Type B pancreatic cell (in vitro differentiated cells): ENCODE measurements at regions not wholly inside any gene's neighbourhood (a gene's known extent, or its start where the extent isn't known, plus 50 kb on each side); places are given as distances from the start of the nearest gene placed in this dataset.

Experiments
- DNase-seq: peaks from one replicate; pipeline ENCODE4 v3.0.0; 2021; ENCODE audit warnings: mixed read lengths; ENCODE audit not compliant: unreplicated experiment; ENCODE audit errors: extremely low spot score
- H3K27ac Mint-ChIP-seq: 2 replicates; pipeline ENCODE4 v1.8.0; 2021; ENCODE audit warnings: mild to moderate bottlenecking, mixed read lengths
- H3K27me3 Mint-ChIP-seq: 2 replicates; pipeline ENCODE4 v1.8.0; 2021; ENCODE audit warnings: mixed read lengths
- H3K36me3 Mint-ChIP-seq: 2 replicates; pipeline ENCODE4 v1.8.0; 2021; ENCODE audit warnings: mixed read lengths
- H3K4me1 Mint-ChIP-seq: one replicate; pipeline ENCODE4 v1.8.0; 2021; ENCODE audit warnings: mixed read lengths; ENCODE audit not compliant: unreplicated experiment
- H3K4me3 Mint-ChIP-seq: 2 replicates; pipeline ENCODE4 v1.8.0; 2021; ENCODE audit warnings: mild to moderate bottlenecking, mixed read lengths
- H3K9me3 Mint-ChIP-seq: 2 replicates; pipeline ENCODE4 v1.8.0; 2021; ENCODE audit warnings: mixed read lengths
- CTCF ChIP-seq: fragments of 200-600 bp; sonication (generic); conservative IDR thresholded peaks from 2 replicates; pipeline ENCODE4 v1.5.0; 2021; ENCODE audit warnings: antibody characterized with exemption, mild to moderate bottlenecking

- Mint-ChIP-seq H3K4me3 (no peak overlapping the region), H3K27ac (no peak overlapping the region), H3K27me3 (peaks cover 5% of the 10 kb centered on the region), H3K9me3 (no peaks in the 10 kb centered on the region), H3K4me1 (peaks cover 30% of the 10 kb centered on the region), H3K36me3 (no peaks in the 10 kb centered on the region)
- no peak for TF ChIP-seq CTCF
- no peak for DNase-seq
Measured at GRCh38 chr2:234629596-234629995, 132.7 kb upstream of the ARL4C start.

- H3K9me3 Mint-ChIP-seq: no peaks in the 10 kb centered on the region
- DNase-seq: no peak
Measured at GRCh38 chr2:234628953-234629352, 132.1 kb upstream of the ARL4C start.

GRCh38 chr2:234627308-234627707, 130.4 kb upstream of the ARL4C start:
- no peak for DNase-seq
- no peak overlapping the region for H3K27ac Mint-ChIP-seq
- no peaks in the 10 kb centered on the region for H3K9me3 Mint-ChIP-seq
- no peak overlapping the region for H3K4me3 Mint-ChIP-seq
- peaks cover 5% of the 10 kb centered on the region for H3K27me3 Mint-ChIP-seq
- peaks cover 31% of the 10 kb centered on the region for H3K4me1 Mint-ChIP-seq
- no peak for TF ChIP-seq CTCF
- H3K36me3 Mint-ChIP-seq: no peaks in the 10 kb centered on the region

More at GRCh38 chr2:234628953-234629352, 132.1 kb upstream of the ARL4C start:
- peaks cover 30% of the 10 kb centered on the region for H3K4me1 Mint-ChIP-seq
- no peak overlapping the region for H3K27ac Mint-ChIP-seq
- H3K4me3 Mint-ChIP-seq: no peak overlapping the region
- TF ChIP-seq CTCF: no peak
- H3K27me3 Mint-ChIP-seq: peaks cover 5% of the 10 kb centered on the region
- no peaks in the 10 kb centered on the region for H3K36me3 Mint-ChIP-seq

GRCh38 chr2:234626566-234627130, 129.8 kb upstream of the ARL4C start:
- no peak overlapping the region for H3K4me3 Mint-ChIP-seq
- H3K4me1 Mint-ChIP-seq: peaks cover 27% of the 10 kb centered on the region
- H3K27ac Mint-ChIP-seq: no peak overlapping the region
- H3K9me3 Mint-ChIP-seq: no peaks in the 10 kb centered on the region
- H3K36me3 Mint-ChIP-seq: no peaks in the 10 kb centered on the region
- TF ChIP-seq CTCF: no peak
- H3K27me3 Mint-ChIP-seq: peaks cover 3% of the 10 kb centered on the region
- DNase-seq: no peak

- TF ChIP-seq CTCF: no peak
- no peaks in the 10 kb centered on the region for H3K27me3 Mint-ChIP-seq
Measured at GRCh38 chr2:234625626-234626250, 128.9 kb upstream of the ARL4C start.

More at GRCh38 chr2:234625626-234626250, 128.9 kb upstream of the ARL4C start:
- H3K27ac Mint-ChIP-seq: no peak overlapping the region
- DNase-seq: no peak
- H3K4me3 Mint-ChIP-seq: no peak overlapping the region
- no peaks in the 10 kb centered on the region for H3K9me3 Mint-ChIP-seq
- no peaks in the 10 kb centered on the region for H3K36me3 Mint-ChIP-seq
- peaks cover 21% of the 10 kb centered on the region for H3K4me1 Mint-ChIP-seq
